ENCODE measurements at regions not wholly inside any gene's neighbourhood (a gene's known extent, or its start where the extent isn't known, plus 50 kb on each side); places are given as distances from the start of the nearest gene placed in this dataset.

GRCh38 chr1:56345831-56346230, 233.5 kb downstream of the PLPP3 start:
- no peak overlapping the region for H3K27ac ChIP-seq (ENCODE audit: extremely low read length, insufficient read depth, low read length)
- ATAC-seq (no peak), FAIRE-seq (no peak), DNase-seq (ENCODE audit: low spot score) (no peak)
- in situ Hi-C loops (cut with HindIII; ENCODE audit: extremely low pct_ligation_motif_present, low pct_unique_long_range_greater_than_20kb) (no loop called here), intact Hi-C loops (cut with micrococcal nuclease; ENCODE audit: unreplicated experiment) (no loop called here)
- no peak overlapping the region for H3K4me2 ChIP-seq (ENCODE audit: low read depth, low read length)
- no peaks in the 10 kb centered on the region for H3K9me3 ChIP-seq (ENCODE audit: low read length)
- no peak overlapping the region for H2AFZ ChIP-seq (ENCODE audit: low read length)
- no peaks in the 10 kb centered on the region for H3K4me1 ChIP-seq (ENCODE audit: insufficient read depth, low read length)
- no peak overlapping the region for H3K9ac ChIP-seq (ENCODE audit: insufficient read depth, low read depth, low read length)
- ChIA-PET POLR2A (no interaction called here), CTCF (ENCODE audit: low intra/inter-chr PET ratio, low total read pairs) (no interaction called here)
- H3K4me3 ChIP-seq (replicated peaks in 1 of 3; ENCODE audit: insufficient read depth in 1 of 3, low read depth in 2 of 3, low read length in 3 of 3): no peak overlapping the region
- H3K27me3 ChIP-seq (ENCODE audit: control insufficient read depth in 1 of 2, insufficient read depth in 2 of 2, low read length in 2 of 2): no peaks in the 10 kb centered on the region
- TF ChIP-seq NFYB (CRISPR knock-in tag; IDR thresholded peaks at IDR 0.05) (no peak), ARID2 (CRISPR knock-in tag; IDR thresholded peaks at IDR 0.05; ENCODE audit: borderline replicate concordance) (no peak), ZNF296 (CRISPR knock-in tag; conservative IDR thresholded peaks at IDR 0.05) (no peak), PBX2 (CRISPR knock-in tag; IDR thresholded peaks at IDR 0.05) (no peak), HNRNPLL (IDR thresholded peaks at IDR 0.05; ENCODE audit: low read depth, low read length, poor library complexity, severe bottlenecking) (no peak), ZNF350 (CRISPR knock-in tag; IDR thresholded peaks at IDR 0.05; ENCODE audit: borderline replicate concordance, low read depth) (no peak), KMT2B (CRISPR knock-in tag; IDR thresholded peaks at IDR 0.05) (no peak)
- no TSS peak for BruUV-seq (replicated peaks)
- no peaks in the 10 kb centered on the region for H3K36me3 ChIP-seq (replicated peaks in 1 of 2; ENCODE audit: control insufficient read depth in 1 of 2, insufficient read depth in 2 of 2, low read length in 2 of 2)
- H4K20me1 ChIP-seq (ENCODE audit: insufficient read depth, low read length): no peaks in the 10 kb centered on the region
- no peaks in the 10 kb centered on the region for H3K79me2 ChIP-seq (ENCODE audit: insufficient read depth, low read length)

GRCh38 chr1:56340977-56341376, 238.4 kb downstream of the PLPP3 start:
- H3K4me1 ChIP-seq (ENCODE audit: insufficient read depth, low read length): peaks cover 19% of the 10 kb centered on the region
- no peak overlapping the region for H3K27ac ChIP-seq (ENCODE audit: extremely low read length, insufficient read depth, low read length)
- DNase-seq (ENCODE audit: low spot score) (no peak), FAIRE-seq (no peak), ATAC-seq (no peak)
- H2AFZ ChIP-seq (ENCODE audit: low read length): no peak overlapping the region
- BruUV-seq (replicated peaks): no TSS peak
- in situ Hi-C loops (cut with HindIII; ENCODE audit: extremely low pct_ligation_motif_present, low pct_unique_long_range_greater_than_20kb): no loop called here
- intact Hi-C loops (cut with micrococcal nuclease; ENCODE audit: unreplicated experiment): no loop called here
- ChIA-PET POLR2A (no interaction called here), CTCF (ENCODE audit: low intra/inter-chr PET ratio, low total read pairs) (no interaction called here)
- no peaks in the 10 kb centered on the region for H3K27me3 ChIP-seq (ENCODE audit: control insufficient read depth in 1 of 2, insufficient read depth in 2 of 2, low read length in 2 of 2)
- no peaks in the 10 kb centered on the region for H3K36me3 ChIP-seq (replicated peaks in 1 of 2; ENCODE audit: control insufficient read depth in 1 of 2, insufficient read depth in 2 of 2, low read length in 2 of 2)
- no peaks in the 10 kb centered on the region for H4K20me1 ChIP-seq (ENCODE audit: insufficient read depth, low read length)
- no peaks in the 10 kb centered on the region for H3K79me2 ChIP-seq (ENCODE audit: insufficient read depth, low read length)
- H3K4me2 ChIP-seq (ENCODE audit: low read depth, low read length): no peak overlapping the region
- no peaks in the 10 kb centered on the region for H3K9me3 ChIP-seq (ENCODE audit: low read length)
- no peak overlapping the region for H3K4me3 ChIP-seq (replicated peaks in 1 of 3; ENCODE audit: insufficient read depth in 1 of 3, low read depth in 2 of 3, low read length in 3 of 3)
- no peak overlapping the region for H3K9ac ChIP-seq (ENCODE audit: insufficient read depth, low read depth, low read length)
- TF ChIP-seq ZNF776 (CRISPR knock-in tag; IDR thresholded peaks at IDR 0.05) (no peak), ZNF354B (CRISPR knock-in tag; IDR thresholded peaks at IDR 0.05) (no peak), PHF8 (CRISPR knock-in tag; IDR thresholded peaks at IDR 0.05) (no peak), MEIS1 (CRISPR knock-in tag; IDR thresholded peaks at IDR 0.05; ENCODE audit: borderline replicate concordance) (no peak), ZEB1 (IDR thresholded peaks at IDR 0.05; ENCODE audit: insufficient replicate concordance, low read depth) (no peak), THAP7 (CRISPR knock-in tag; IDR thresholded peaks at IDR 0.05) (no peak), XBP1 (CRISPR knock-in tag; IDR thresholded peaks at IDR 0.05) (no peak), PBX2 (CRISPR knock-in tag; IDR thresholded peaks at IDR 0.05) (no peak), FOXO1 (CRISPR knock-in tag; IDR thresholded peaks at IDR 0.05) (no peak), DMTF1 (CRISPR knock-in tag; IDR thresholded peaks at IDR 0.05) (no peak)
